Epithelial cell of esophagus (primary cell): ENCODE measurements at regions not wholly inside any gene's neighbourhood (a gene's known extent, or its start where the extent isn't known, plus 50 kb on each side); places are given as distances from the start of the nearest gene placed in this dataset.

Source experiments
- DNase-seq: peaks from one replicate; pipeline ENCODE4 v3.0.0; 2010; ENCODE audit warnings: low read depth
- H3K4me3 ChIP-seq: 2 replicates; pipeline ENCODE4 v1.5.1; 2011; ENCODE audit warnings: mild to moderate bottlenecking, low read length, control low read depth
- CTCF ChIP-seq: IDR thresholded peaks from 2 replicates; pipeline ENCODE4 v1.5.1; 2011; ENCODE audit warnings: low read depth, mild to moderate bottlenecking, low read length, control low read depth, inconsistent platforms; ENCODE audit not compliant: insufficient read depth; ENCODE audit errors: missing control alignments

GRCh38 chr2:30041884-30042283, 104.9 kb upstream of the YPEL5 start:
- no peak for DNase-seq
- TF ChIP-seq CTCF: no peak
- no peak overlapping the region for H3K4me3 ChIP-seq

GRCh38 chr2:30046396-30046795, 100.4 kb upstream of the YPEL5 start:
- no peak for TF ChIP-seq CTCF
- no peak overlapping the region for H3K4me3 ChIP-seq
- DNase-seq: no peak

- no peak for TF ChIP-seq CTCF
These were observed 99.8 kb upstream of the YPEL5 start for GRCh38 chr2:30046979-30047378.

GRCh38 chr2:30048636-30049175, 98.1 kb upstream of the YPEL5 start:
- TF ChIP-seq CTCF: no peak
- no peak for DNase-seq
- no peak overlapping the region for H3K4me3 ChIP-seq

More at GRCh38 chr2:30046979-30047378, 99.8 kb upstream of the YPEL5 start:
- DNase-seq: no peak
- H3K4me3 ChIP-seq: no peak overlapping the region

GRCh38 chr2:30055548-30055947, 91.3 kb upstream of the YPEL5 start:
- H3K4me3 ChIP-seq: no peak overlapping the region
- no peak for DNase-seq
- TF ChIP-seq CTCF: no peak

- DNase-seq: no peak
- TF ChIP-seq CTCF: no peak
- no peak overlapping the region for H3K4me3 ChIP-seq
These were observed 86.2 kb upstream of the YPEL5 start for GRCh38 chr2:30060562-30060961.

- no peak for TF ChIP-seq CTCF
- no peak for DNase-seq
- no peak overlapping the region for H3K4me3 ChIP-seq
These were observed 78.7 kb upstream of the YPEL5 start for GRCh38 chr2:30068067-30068466.
